ENCODE measurements at regions not wholly inside any gene's neighbourhood (a gene's known extent, or its start where the extent isn't known, plus 50 kb on each side); places are given as distances from the start of the nearest gene placed in this dataset.

DNA sequence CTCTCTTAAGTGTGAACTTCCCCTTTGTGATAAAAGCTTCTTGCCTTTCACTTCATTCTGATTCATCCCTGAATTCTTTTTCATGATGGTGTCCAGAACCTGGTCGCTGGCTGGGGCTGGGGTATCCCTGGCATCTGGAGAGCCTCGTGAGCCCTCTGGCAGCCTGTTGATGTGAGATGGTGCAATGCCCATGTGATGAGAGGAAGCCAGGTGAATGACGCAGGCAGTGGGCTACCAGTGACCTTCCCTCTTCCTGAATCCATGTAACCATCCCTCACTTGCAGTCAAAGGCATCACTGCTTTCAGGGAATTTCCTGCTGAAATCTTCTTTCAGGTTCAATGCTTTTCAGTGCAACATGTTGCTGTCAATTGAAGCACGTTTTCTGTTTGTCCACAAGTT, 158.6 kb upstream of the SLC10A2 start:
- no peak for TF ChIP-seq POLR2A (IDR thresholded peaks at IDR 0.05)
- TF ChIP-seq, protein P1, sequence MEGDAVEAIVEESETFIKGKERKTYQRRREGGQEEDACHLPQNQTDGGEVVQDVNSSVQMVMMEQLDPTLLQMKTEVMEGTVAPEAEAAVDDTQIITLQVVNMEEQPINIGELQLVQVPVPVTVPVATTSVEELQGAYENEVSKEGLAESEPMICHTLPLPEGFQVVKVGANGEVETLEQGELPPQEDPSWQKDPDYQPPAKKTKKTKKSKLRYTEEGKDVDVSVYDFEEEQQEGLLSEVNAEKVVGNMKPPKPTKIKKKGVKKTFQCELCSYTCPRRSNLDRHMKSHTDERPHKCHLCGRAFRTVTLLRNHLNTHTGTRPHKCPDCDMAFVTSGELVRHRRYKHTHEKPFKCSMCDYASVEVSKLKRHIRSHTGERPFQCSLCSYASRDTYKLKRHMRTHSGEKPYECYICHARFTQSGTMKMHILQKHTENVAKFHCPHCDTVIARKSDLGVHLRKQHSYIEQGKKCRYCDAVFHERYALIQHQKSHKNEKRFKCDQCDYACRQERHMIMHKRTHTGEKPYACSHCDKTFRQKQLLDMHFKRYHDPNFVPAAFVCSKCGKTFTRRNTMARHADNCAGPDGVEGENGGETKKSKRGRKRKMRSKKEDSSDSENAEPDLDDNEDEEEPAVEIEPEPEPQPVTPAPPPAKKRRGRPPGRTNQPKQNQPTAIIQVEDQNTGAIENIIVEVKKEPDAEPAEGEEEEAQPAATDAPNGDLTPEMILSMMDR (IDR thresholded peaks at IDR 0.05): no peak
- H3K36me3 ChIP-seq (replicated peaks in 1 of 2): no peaks in the 10 kb centered on the region

DNA sequence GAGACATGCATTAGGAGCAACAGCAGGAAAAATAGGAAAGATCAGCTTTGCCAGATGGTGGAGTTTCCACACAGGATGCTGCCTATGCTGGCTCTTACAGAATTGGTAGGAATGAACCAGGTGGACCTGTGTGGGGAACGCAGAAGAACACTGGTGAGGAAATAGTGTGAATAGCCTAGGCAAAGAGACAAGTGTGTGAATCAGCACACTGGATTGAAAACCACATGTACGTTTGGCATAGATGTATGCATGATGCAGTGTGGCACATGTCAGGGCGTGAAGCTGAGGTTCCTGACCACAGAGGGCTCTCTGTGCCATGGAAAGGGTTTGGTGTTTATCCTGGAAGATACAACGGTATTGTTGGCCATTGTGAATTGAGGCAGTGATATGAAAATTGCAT, 156.5 kb upstream of the SLC10A2 start:
- 72 to 86% (median 78%) methylated on average over 4 of the region's 4 CpGs for WGBS, 4 donors
- H3K27me3 ChIP-seq: no peaks in the 10 kb centered on the region
- H3K36me3 ChIP-seq (replicated peaks in 1 of 2): no peaks in the 10 kb centered on the region
- intact Hi-C loops (cut with DNase I): no loop called here
- no peaks in the 10 kb centered on the region for H3K9me3 ChIP-seq (replicated peaks in 1 of 3)
- DNase-seq: no peak
- no peaks in the 10 kb centered on the region for H3K4me1 ChIP-seq (replicated peaks in 1 of 2)
- H3K4me3 ChIP-seq: no peak overlapping the region
- H3K27ac ChIP-seq: no peak overlapping the region
- TF ChIP-seq, protein P1 (IDR thresholded peaks at IDR 0.05): no peak
- TF ChIP-seq POLR2A (IDR thresholded peaks at IDR 0.05): no peak

More for the DNA sequence above, 158.6 kb upstream of the SLC10A2 start:
- H3K27me3 ChIP-seq: no peaks in the 10 kb centered on the region
- 64 to 79% (median 76%) methylated on average over 4 of the region's 4 CpGs for WGBS, 4 donors
- H3K4me1 ChIP-seq (replicated peaks in 1 of 2): no peaks in the 10 kb centered on the region
- H3K9me3 ChIP-seq (replicated peaks in 1 of 3): no peaks in the 10 kb centered on the region
- H3K27ac ChIP-seq: no peak overlapping the region
- intact Hi-C loops (cut with DNase I): no loop called here
- no peak overlapping the region for H3K4me3 ChIP-seq
- DNase-seq: no peak

DNA sequence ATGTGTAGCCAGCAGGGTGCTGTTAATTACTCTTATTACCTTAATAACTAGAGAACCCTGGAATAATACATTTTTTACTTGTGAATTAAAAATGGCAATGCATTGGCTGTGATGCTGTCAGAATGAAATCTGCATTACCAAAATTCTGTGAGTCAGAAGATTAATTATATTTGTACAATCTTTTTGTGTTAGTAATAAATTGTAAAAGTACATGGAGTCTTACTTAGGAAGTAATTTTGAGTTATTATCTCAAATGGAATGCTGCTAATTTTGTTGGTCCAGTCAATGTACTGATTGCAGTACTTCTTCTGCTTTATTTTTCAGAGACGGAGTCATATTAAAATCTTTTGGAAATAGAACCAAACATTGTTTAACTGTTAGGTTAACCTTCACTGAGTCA, 152.0 kb upstream of the SLC10A2 start:
- no peak for DNase-seq
- Histone ChIP-seq H3K36me3 (replicated peaks in 1 of 2) (no peaks in the 10 kb centered on the region), H3K27me3 (no peaks in the 10 kb centered on the region), H3K4me3 (no peak overlapping the region), H3K9me3 (replicated peaks in 1 of 3) (no peaks in the 10 kb centered on the region), H3K27ac (no peak overlapping the region), H3K4me1 (replicated peaks in 1 of 2) (no peaks in the 10 kb centered on the region)
- 56 to 86% (median 69%) methylated on average over 1 of the region's 1 CpG for WGBS, 4 donors
- intact Hi-C loops (cut with DNase I): no loop called here
- TF ChIP-seq, protein P1 (IDR thresholded peaks at IDR 0.05): no peak
- TF ChIP-seq POLR2A (IDR thresholded peaks at IDR 0.05): no peak

DNA sequence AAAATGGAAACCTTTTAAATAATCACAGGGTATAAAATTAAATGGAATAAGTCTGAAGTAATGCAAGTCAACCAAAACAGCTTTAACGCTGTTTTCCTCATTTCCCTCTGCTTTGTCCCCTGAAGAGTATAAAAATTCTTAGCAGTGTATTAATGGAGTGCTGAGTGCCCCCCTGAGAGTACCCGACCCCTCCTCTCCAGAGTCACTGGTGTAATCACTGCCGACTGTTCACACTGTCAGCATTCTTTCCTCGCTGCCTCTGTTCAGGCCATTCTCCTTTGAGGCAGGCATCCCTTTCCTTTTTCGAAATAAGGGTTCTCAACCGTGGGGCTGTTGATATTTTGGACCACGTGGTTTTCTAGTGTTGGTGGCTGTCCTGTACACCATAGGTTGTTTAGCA, 146.9 kb upstream of the SLC10A2 start:
- Histone ChIP-seq H3K4me3 (no peak overlapping the region), H3K36me3 (replicated peaks in 1 of 2) (no peaks in the 10 kb centered on the region), H3K4me1 (replicated peaks in 1 of 2) (no peaks in the 10 kb centered on the region), H3K9me3 (replicated peaks in 1 of 3) (no peaks in the 10 kb centered on the region), H3K27ac (no peak overlapping the region), H3K27me3 (no peaks in the 10 kb centered on the region)
- TF ChIP-seq, protein P1 (IDR thresholded peaks at IDR 0.05): no peak
- TF ChIP-seq POLR2A (IDR thresholded peaks at IDR 0.05): no peak
- intact Hi-C loops (cut with DNase I): no loop called here
- DNase-seq: no peak
- WGBS, 4 donors: 63 to 72% (median 67%) methylated on average over 7 of the region's 7 CpGs
